ENCODE measurements at regions not wholly inside any gene's neighbourhood (a gene's known extent, or its start where the extent isn't known, plus 50 kb on each side); places are given as distances from the start of the nearest gene placed in this dataset.

DNA sequence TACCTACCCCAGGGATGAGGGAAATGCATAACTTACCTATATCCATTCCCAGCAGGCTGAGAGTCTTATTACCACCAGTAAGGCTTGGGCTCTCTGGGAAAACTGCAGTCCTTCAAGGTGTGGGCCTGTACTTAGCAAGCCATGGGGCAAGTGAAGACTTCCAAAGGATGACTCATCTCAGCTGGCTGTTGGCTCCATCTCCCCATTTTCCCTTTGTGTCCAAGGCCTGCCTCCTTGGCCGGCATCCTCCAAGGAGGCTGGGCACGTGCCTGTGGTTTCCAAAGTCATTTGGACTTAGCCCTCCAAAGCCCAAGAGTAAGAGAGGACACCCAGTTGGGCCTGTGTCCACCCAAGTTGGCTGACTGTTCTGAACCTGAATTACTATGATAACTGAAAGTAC, 89.8 kb downstream of the TMEM100 start:
- no peak for DNase-seq

DNA sequence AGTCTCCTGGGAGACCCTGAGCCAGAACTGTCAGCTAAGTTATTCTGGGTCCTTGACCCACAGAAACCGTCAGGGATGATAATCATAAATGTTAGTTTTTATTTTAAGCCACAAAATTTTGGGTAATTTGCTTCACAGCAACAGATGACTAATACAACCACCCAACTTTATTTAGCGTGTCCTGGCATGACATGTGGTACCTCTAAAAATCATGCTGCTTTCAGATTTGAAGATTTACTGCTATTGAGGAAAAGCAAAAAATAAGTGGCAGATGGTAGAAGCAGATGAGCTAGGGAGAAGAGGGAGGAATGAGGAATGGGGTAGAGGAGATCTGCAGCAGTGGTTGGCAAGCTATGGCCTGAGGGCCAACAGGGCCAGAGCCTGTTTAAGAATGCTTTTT, 90.4 kb downstream of the TMEM100 start:
- DNase-seq = no peak

DNA sequence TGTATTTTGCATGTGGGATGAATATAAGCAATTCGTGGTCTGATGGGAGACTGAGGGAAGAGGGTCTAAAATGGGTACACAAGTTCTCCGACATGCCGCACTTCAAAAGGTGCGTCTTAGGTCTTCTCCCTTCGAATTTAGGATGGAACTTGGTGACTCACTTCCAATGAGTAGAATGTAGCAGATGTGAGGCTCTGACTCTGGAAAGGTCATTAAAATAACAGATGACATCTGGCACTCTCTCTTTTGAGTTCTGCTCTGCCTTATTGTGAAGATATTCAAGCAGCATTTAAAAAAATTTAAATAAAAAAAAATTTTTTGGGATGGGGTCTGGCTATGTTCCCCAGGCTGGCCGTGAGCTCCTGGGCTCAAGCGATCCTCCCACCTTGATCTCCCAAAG, 92.7 kb downstream of the TMEM100 start:
- no peak for DNase-seq

DNA sequence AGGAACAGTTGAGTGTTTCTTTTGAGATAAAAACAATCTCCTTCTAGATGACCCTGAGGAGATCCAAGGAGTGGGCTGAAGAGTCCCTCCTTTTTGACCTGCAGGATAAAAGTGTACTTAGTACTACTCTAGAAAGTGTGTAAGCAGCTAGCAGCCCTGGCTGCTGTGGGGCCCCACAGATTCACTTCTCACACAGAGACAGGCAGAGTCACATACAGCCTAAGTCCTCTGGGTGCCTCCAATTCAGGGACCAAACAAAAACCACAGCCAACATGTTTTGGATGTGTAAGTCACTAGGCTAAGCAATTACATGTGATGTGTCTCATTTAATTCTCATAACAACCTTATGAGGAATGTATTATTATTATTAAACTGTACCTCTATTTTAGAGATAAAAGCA, 97.1 kb downstream of the TMEM100 start:
- DNase-seq = no peak

DNA sequence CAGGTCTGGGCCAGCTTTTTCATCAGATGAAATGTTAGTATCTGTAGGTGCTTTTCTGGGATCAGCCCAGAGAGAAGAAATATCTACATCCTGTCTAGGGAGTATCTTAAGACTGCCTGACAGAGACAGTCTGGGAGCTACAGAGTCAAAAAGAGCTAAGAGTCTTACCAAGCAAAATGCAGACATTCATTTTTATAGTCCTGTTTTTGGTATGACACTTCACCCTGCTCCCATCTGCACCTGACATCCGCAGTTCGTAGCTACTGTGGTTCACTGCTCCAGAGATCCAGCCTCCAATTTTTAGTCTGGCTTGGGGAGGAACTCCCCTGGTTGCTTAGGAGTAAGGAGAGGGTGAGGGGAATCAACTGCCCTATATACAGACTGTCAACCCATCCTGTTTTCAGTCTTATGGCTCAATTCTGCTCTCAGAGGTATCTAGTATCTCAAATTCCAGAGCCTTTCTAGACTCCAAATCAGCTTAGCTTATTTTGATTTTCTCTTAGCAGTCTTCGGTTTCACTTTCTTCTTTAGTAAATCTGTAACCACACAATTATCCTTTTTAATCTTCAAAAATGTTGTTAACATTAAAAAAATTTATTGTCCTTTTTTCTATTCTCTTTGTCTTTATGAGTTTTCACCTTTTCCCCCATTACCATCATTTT, 97.8 kb downstream of the TMEM100 start:
- DNase-seq = no peak

DNA sequence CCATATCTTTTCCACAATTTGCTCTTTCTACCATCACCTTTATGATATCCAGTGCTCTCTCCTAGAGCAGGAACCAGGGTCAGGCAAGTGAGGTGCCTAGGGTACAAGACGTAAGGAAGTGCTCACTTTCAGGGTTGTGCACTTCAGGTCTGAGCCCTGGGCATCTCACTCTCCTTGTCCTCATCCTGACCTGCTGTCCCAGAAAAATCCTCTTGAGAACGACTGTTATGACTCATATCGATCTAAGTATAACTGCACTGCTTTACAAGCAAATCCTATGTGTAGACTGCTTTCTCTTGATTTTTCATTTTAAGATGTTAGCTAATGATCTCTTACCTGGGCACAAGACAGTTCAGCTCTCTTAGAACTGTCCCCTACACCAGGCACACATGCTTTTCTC, 100.1 kb downstream of the TMEM100 start:
- DNase-seq = no peak

DNA sequence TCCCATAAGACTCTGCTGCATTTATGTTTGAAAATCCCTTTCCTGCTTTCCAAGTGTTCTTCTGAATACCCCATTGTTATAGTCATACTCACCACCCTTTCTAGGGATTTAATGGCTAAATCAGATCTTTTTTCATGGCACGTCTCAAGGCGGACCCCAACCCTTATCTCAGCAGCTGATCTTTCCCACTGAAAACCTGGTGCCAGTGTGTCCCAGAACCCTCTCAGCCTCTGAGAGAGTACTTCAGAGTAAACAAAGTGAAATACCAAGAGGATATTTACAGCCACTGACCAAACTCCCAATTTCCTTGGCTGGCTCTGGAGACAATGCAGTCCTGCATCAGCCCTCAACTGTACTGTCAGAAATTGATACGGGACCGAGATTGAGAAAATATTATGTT, 101.7 kb downstream of the TMEM100 start:
- DNase-seq = no peak

DNA sequence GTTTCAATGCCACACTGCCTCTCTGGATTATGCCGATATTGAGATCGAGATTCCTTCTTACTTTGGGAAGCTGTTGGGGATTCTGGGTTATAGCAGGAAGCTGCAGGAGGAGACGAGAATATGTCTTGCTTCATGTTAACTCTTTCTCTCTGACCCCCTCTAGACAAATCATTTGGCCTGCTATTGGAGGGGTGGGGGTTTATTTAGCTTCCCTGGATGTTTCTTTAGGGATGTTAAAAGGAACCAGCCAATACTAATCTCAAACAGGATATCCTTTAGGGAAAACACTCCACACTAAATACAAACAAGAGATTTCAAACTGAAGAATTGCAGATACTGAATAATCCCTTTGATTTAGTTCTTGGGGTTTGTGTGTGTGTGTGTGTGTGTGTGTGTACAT, 102.6 kb downstream of the TMEM100 start:
- DNase-seq = no peak

DNA sequence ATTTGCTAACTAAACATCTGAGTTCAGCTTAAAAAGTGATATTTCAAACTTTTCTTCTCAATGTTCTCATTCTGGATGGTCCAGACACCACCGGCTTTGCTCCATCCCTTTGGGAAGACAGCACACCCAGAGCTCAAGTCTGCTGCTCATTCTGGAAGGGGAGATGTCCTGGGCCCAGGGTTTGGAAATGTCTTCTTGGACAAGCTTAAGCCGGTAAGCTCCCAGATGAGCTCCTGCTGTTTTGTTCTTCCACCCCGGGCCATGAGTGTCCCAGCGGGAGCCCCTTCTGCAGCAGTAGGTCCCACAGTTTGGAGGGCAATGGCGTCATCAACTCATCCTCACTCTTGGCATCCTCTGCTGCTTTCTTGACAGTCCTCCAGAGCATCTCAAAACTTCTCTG, 105.2 kb downstream of the TMEM100 start:
- DNase-seq = no peak

DNA sequence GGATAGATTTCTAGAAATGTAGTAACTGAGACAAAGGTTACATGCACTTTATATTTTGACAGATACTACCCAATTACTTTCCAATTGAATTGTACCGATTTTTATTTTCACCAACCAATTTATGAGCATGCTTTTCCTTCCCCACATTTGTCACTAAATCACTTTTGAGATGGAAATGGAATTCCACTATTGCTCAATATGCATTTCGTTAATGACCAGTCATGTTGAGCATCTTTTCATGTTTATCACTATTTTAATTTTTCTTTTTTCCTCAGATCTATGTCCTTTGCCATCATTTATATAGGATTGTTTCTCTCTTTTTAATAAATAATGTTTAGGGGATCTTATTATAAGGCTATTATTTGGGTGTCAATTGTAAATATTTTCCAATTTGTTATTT, 102.8 kb upstream of the SMIM36 start:
- no peak for DNase-seq

DNA sequence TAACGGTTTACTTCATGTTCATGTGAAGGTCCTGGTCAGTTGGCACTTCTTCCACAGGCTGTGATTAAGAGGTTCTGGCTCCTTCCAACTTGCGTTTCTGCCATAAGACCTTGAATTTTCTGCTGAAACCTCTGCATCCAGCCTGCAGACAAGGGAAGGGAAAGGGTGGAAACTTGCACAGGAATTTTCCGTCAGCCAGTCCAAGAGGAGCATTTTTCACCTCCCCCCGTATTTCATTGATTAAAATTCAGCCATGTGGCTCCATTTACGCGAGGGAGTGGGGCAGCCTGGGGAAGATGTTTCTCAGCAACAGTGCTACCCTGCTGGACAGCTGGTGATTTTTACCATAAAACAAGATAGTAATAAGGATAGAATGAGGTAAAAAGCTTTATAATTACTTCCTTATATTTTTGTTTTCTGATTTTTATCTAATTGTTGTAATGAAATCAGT, 101.5 kb upstream of the SMIM36 start:
- no peak for DNase-seq

DNA sequence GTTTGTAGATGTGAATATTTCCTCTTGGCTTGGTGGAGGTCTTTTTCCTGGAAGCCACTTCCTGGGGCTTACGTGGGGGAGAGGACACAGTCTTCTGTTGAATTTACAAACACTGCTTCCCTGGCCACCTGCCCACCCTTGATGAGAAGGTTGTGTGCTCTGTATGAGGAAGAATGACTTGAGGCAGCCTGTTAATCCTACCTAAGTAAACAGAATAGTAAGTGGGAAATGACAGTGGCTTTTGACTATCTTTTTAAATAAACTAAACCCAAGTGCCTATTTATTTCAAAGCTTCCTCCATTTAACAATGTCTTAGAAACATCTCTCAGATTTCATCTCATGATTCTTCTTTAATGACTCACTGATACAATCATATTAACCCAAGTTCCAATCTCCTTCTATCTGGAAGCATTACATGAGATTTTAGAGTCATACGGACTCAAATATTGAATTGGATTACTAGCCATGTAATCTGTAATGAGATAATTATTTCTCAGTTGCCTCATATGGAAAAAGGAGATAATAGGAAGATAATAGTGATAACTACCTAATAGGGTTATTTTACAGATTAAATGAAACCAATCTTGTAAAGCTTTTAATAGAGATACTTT, 96.6 kb upstream of the SMIM36 start:
- DNase-seq = peak; percentile 92

DNA sequence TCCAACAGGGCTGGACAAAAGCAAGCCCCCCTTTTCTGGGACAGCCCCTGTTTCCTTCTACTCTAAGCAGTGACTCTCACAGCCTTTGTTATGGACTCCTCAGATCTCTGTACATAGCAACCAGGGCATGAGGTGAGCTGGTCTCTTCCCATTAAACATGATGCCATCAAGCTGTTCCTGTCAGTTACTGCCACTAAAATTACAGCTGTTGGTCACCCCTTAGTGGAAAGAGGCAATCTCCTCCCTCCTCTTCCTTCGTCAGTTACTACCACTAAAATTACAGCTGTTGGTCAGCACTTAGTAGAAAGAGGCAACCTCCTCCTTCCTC, 95.2 kb upstream of the SMIM36 start:
- peak; percentile 26 for DNase-seq

DNA sequence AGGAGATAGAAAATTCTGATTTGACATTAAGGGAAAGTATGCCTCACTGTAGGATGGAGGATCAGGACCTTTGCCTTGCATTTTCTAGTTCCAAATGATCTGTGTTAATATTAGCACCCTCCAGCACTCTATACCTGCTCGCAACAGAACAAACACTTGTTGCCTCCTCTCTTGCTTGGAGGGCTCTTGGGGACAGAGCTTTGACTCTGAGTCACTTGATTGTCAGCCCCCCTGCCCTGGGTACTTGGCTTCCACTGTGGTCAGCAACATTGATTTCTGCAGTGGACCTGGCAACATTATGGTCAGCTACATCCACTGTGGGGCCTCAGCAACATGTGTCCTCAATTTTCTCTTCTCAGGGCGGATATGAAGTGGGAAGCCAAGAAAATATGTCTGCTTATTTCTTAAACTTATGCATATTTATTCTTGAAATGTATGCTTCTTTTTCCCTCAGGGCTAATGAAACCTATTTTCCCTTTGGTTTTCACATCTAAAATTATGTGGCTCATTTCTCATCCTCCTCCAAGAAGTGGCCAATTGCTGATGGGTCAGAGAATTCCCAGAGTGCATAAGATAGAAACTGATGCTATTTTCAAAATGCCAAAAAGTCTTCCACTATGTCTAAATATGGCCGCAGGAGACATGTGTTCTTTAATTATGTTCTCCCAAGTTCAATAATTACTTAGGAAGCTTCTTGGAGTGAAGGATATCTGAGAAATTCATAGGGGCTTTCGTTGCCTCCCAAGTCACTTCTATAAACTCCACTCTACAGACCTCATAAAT, 94.6 kb upstream of the SMIM36 start:
- no peak for DNase-seq

DNA sequence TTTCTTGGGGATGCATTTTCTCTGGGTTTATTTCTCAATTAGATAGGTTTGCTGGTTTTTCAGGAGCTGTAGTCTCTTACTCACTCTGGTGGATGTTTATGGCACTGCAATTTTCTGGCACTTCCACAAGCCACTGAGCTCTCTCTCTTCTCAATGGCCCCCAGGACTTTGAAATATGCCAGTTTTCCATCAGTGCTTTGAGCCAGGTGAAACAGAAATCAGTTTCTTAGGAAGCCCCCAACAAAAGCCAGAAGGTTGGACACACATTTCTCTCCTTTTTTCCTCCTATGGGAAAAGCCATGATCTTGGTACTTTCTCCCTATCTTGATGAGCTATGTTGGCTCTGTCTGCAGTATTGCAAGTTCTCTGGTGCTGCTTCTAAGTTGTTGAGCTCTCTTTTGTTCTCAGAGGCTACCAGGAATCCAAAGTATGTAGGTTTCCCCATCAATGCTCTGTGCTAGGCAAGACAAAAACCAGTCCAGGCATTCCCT, 90.7 kb upstream of the SMIM36 start:
- no peak for DNase-seq

DNA sequence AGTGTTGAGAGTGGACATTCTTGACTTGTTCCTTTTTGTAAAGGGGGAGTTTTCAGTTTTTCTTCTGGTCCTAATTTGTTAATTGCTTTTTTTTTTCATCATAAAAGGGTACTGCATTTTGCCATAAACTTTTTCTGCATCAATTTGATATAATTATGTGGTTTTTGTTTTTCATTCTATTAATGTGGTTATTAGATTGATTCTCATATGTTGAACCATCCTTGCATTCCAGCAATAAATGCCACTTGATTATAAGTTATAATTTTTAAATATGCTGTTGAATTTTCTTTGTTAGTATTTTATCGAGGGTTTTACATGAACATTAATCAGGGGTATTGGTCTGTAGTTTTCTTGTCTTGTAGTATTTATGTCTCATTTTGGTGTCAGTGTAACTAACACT, 87.2 kb upstream of the SMIM36 start:
- no peak for DNase-seq

DNA sequence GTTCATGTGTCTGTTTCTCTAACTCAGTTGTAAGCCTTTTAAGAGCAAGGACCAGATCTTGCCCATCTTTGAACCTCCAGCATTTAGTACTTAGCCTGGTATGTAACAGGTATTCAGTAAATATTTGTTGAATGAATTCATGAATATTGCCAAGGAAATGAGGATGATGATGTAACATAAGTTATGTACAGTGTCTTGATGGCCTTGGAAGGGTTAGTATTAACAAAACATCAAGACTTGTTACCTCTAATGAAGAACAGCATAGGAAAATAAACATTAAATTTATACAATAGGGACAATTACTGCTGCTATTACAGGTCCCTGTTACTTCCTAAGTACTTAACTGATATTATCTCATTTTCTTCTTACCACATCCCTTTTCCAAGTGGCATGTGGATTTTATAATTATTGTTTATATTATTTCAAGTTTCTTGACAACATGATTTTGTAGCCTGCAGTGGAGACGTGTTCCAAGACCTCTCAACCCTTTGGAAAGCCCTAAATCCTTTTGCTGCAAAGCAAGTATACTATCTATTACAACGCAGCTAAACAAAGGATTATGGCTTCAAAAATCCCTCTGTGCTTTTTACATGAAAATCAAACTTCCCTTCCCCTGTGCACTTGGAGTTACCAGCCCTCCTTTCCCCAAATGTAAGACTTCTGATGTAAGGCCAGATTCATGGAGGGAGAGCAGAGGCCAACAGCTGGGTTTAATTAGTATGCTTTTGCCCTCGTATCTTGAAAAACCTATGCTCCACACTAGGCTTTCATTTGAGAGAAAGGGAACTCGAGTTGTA, 77.4 kb upstream of the SMIM36 start:
- DNase-seq = no peak

DNA sequence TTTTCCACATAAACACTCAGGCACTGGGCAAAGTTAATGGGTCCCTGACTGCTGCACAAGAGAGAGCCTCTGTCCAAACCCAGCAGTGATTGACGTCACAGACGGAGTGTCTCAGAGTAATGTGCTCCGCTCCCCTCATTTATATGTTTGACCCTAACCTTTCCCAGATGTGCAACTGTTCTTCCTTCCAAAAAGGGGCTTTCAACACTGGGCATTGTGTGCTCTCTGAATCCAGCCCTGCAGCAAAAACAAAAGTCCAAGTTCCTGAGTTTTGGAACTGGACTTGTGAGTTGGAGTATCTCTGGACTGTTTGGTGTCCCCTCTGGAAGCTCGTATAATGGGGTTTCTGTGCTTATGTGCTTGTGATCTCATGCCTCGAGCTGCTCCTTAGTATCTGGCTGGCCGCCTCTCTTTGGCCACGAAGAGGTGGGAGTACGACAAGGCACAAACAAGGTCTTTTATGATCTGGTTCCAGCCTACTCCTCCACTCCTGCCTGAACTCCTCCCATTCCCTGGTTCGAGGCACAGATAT, 76.4 kb upstream of the SMIM36 start:
- no peak for DNase-seq

DNA sequence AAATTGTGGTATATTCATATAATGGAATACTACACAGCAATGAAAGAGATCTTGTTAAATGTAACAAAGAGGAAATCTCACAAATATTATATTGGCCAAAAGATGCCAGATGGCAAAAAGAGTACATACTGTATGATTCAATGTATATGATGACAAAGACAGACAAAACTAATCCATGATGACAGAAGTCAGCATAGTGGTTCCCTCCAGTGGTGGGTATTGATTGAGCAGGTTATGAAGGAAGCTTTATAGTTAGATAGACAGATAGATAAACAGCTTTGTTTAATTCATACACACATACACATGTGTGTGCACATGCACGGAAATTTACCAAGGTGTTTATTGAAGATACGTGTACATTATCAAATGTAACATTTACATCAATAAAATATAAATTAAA, 74.4 kb upstream of the SMIM36 start:
- no peak for DNase-seq

DNA sequence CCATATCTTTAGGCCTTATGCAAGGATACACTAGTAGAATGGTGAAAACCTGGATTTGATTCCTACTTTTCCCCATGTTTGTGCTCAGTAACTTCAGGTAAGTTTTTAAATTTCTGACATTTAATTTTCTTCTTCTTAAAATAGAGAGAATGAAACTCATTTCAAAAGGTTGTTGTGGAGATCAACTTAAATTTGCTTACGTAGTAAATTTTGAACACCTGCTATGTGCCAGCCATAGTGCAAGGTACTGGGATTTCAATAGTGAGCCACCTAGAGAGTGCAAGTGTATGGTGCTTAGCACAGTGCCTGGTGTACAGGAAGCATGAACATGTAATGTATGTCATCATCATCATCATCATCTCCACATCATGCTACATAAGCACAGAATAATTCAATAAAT, 73.6 kb upstream of the SMIM36 start:
- DNase-seq = no peak

DNA sequence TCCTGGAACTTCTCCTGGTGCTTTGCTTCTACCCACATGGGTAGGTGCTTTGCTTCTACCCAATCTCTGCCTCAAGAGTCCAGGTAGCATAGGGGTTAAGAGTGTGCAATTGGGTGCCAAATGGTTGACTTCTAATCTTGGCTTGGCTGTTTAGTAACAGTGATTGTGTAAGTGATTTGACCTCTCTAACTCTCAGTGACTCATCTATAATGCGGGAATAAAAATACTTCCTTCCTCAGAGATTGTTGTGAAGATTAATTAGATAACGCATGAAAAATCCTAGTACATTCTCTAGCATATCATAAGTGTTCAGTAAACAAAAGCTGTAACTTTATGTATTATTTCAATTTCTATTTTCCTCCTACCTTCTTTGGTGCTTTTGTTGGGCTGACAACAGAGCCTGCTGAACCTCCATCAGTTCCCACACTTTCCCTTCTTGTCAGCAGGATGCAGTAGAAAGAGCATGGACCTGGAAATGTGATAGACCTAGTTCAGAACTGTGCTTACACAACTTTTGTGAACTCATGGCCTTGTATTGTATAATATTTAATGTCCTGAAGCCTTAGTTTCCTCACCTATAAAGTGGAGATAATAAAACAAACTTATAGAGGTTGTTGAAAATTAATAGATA, 72.9 kb upstream of the SMIM36 start:
- no peak for DNase-seq

DNA sequence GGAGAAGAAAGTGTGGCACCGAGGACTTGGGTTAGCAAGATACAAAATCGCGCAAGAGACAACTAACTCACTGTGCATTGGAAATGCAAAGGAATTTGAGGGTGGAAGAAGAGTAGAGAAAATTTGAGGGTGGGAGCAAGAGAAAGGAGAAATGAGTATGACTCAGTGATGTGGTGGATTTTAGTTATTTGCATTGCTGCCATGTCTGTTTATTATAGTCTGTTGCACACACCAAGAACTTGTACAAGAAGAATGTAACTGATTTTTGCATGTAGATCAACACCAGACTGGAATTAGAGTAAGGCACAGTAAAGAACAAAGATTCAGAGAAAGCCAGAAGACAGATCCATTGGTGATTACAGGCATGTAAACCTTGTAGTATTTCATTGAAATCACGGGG, 71.6 kb upstream of the SMIM36 start:
- DNase-seq = no peak

All from NCI-H2029 treated with DMSO at 0.1 percent for 48 hours (cell line).